ENCODE measurements at regions not wholly inside any gene's neighbourhood (a gene's known extent, or its start where the extent isn't known, plus 50 kb on each side); places are given as distances from the start of the nearest gene placed in this dataset.

- TF ChIP-seq ZFP3 (CRISPR knock-in tag; IDR thresholded peaks at IDR 0.05): no peak
Observed at GRCh38 chrX:1011691-1012283, 200.7 kb downstream of the CRLF2 start.

GRCh38 chrX:1009771-1010170, 202.7 kb downstream of the CRLF2 start:
- TF ChIP-seq GLIS3 (CRISPR knock-in tag; IDR thresholded peaks at IDR 0.05) (no peak), ESRRG (CRISPR knock-in tag; IDR thresholded peaks at IDR 0.05) (no peak), ZNF70 (CRISPR knock-in tag; IDR thresholded peaks at IDR 0.05) (no peak), ARNTL (CRISPR knock-in tag; IDR thresholded peaks at IDR 0.05; ENCODE audit: borderline replicate concordance, low read depth) (no peak), ZC3H10 (CRISPR knock-in tag; IDR thresholded peaks at IDR 0.05) (no peak), TOX (CRISPR knock-in tag; IDR thresholded peaks at IDR 0.05; ENCODE audit: borderline replicate concordance) (no peak), CSRNP3 (CRISPR knock-in tag; IDR thresholded peaks at IDR 0.05) (no peak), POU6F1 (CRISPR knock-in tag; IDR thresholded peaks at IDR 0.05; ENCODE audit: borderline replicate concordance, low read depth) (no peak), RARB (CRISPR knock-in tag; IDR thresholded peaks at IDR 0.05) (no peak), ISL1 (CRISPR knock-in tag; IDR thresholded peaks at IDR 0.05) (no peak), SNAI2 (CRISPR knock-in tag; IDR thresholded peaks at IDR 0.05) (no peak), ZNF8 (CRISPR knock-in tag; IDR thresholded peaks at IDR 0.05) (no peak)
- ATAC-seq: no peak

More at GRCh38 chrX:1011691-1012283, 200.7 kb downstream of the CRLF2 start:
- ATAC-seq: no peak

- TF ChIP-seq CSDC2 (CRISPR knock-in tag; IDR thresholded peaks at IDR 0.05): no peak
- TF ChIP-seq ZFP30 (CRISPR knock-in tag; IDR thresholded peaks at IDR 0.05): no peak
- no peak for TF ChIP-seq POU6F1 (CRISPR knock-in tag; IDR thresholded peaks at IDR 0.05; ENCODE audit: borderline replicate concordance, low read depth)
- no peak for TF ChIP-seq SNAI2 (CRISPR knock-in tag; IDR thresholded peaks at IDR 0.05)
- TF ChIP-seq ZC3H10 (CRISPR knock-in tag; IDR thresholded peaks at IDR 0.05): no peak
- no peak for TF ChIP-seq ISL1 (CRISPR knock-in tag; IDR thresholded peaks at IDR 0.05)
- no peak for TF ChIP-seq CREB5 (CRISPR knock-in tag; IDR thresholded peaks at IDR 0.05; ENCODE audit: low read depth)
- no peak for TF ChIP-seq GLIS3 (CRISPR knock-in tag; IDR thresholded peaks at IDR 0.05)
- TF ChIP-seq ESRRG (CRISPR knock-in tag; IDR thresholded peaks at IDR 0.05): no peak
- TF ChIP-seq TOX (CRISPR knock-in tag; IDR thresholded peaks at IDR 0.05; ENCODE audit: borderline replicate concordance): no peak
- TF ChIP-seq OSR1 (CRISPR knock-in tag; IDR thresholded peaks at IDR 0.05): no peak
- no peak for ATAC-seq
Observed at GRCh38 chrX:1006156-1006730, 206.2 kb downstream of the CRLF2 start.

GRCh38 chrX:1002611-1003010, 209.8 kb downstream of the CRLF2 start:
- no peak for ATAC-seq
- no peak for TF ChIP-seq ZNF70 (CRISPR knock-in tag; IDR thresholded peaks at IDR 0.05)
- no peak for TF ChIP-seq SNAI2 (CRISPR knock-in tag; IDR thresholded peaks at IDR 0.05)
- no peak for TF ChIP-seq ZFP30 (CRISPR knock-in tag; IDR thresholded peaks at IDR 0.05)
- no peak for TF ChIP-seq ISL1 (CRISPR knock-in tag; IDR thresholded peaks at IDR 0.05)
- no peak for TF ChIP-seq TOX (CRISPR knock-in tag; IDR thresholded peaks at IDR 0.05; ENCODE audit: borderline replicate concordance)
- TF ChIP-seq PPARA (CRISPR knock-in tag; IDR thresholded peaks at IDR 0.05; ENCODE audit: borderline replicate concordance): no peak
- no peak for TF ChIP-seq ESRRG (CRISPR knock-in tag; IDR thresholded peaks at IDR 0.05)
- TF ChIP-seq CSRNP3 (CRISPR knock-in tag; IDR thresholded peaks at IDR 0.05): no peak
- TF ChIP-seq TSHZ2 (CRISPR knock-in tag; IDR thresholded peaks at IDR 0.05): no peak
- no peak for TF ChIP-seq BACH2 (CRISPR knock-in tag; IDR thresholded peaks at IDR 0.05; ENCODE audit: borderline replicate concordance)
- no peak for TF ChIP-seq ZNF565 (CRISPR knock-in tag; conservative IDR thresholded peaks at IDR 0.05; ENCODE audit: low read depth)
- TF ChIP-seq CSDC2 (CRISPR knock-in tag; IDR thresholded peaks at IDR 0.05): no peak
- no peak for TF ChIP-seq GLIS3 (CRISPR knock-in tag; IDR thresholded peaks at IDR 0.05)
- TF ChIP-seq ZC3H10 (CRISPR knock-in tag; IDR thresholded peaks at IDR 0.05): no peak
- TF ChIP-seq ZNF8 (CRISPR knock-in tag; IDR thresholded peaks at IDR 0.05): no peak
- TF ChIP-seq POU6F1 (CRISPR knock-in tag; IDR thresholded peaks at IDR 0.05; ENCODE audit: borderline replicate concordance, low read depth): no peak
